ENCODE measurements at regions not wholly inside any gene's neighbourhood (a gene's known extent, or its start where the extent isn't known, plus 50 kb on each side); places are given as distances from the start of the nearest gene placed in this dataset.

GRCh38 chr11:119920666-119921387 is 191.8 kb upstream of the NECTIN1 start (continued):
- no peak for TF ChIP-seq BRF2 (IDR thresholded peaks at IDR 0.05; ENCODE audit: borderline replicate concordance, insufficient read depth, insufficient read length)
- no peak for TF ChIP-seq ZNF239 (CRISPR knock-in tag; IDR thresholded peaks at IDR 0.05)
- TF ChIP-seq CEBPB (tag; IDR thresholded peaks at IDR 0.05), result no peak
- no peak for TF ChIP-seq ELF1 (tag; IDR thresholded peaks at IDR 0.05)
- TF ChIP-seq MBD2 (IDR thresholded peaks at IDR 0.05; ENCODE audit: borderline replicate concordance, low read depth), result no peak
- no peak for TF ChIP-seq ELK3 (CRISPR knock-in tag; IDR thresholded peaks at IDR 0.05)
- TF ChIP-seq ZBTB1 (CRISPR knock-in tag; IDR thresholded peaks at IDR 0.05; ENCODE audit: borderline replicate concordance, low read depth), result no peak

- Histone ChIP-seq H3K27me3 (ENCODE audit: control insufficient read depth in 2 of 2, insufficient read depth in 2 of 2, low read length in 2 of 2) (peaks cover 11 to 41% of the 10 kb centered on the region in 2 experiments; a peak in 4 of 5 replicates), H4K20me1 (replicated peaks; ENCODE audit: control insufficient read depth, insufficient read depth, low read length) (no peaks in the 10 kb centered on the region), H3K27ac (ENCODE audit: extremely low read depth, low read depth, low read length) (no peak overlapping the region), H3K9ac (ENCODE audit: insufficient read depth in 1 of 2, low read depth in 2 of 2, low read length in 2 of 2) (no peak overlapping the region), H3K4me3 (no peak overlapping the region), H3K9me1 (ENCODE audit: control insufficient read depth, insufficient read depth, low read length) (no peaks in the 10 kb centered on the region), H2AFZ (ENCODE audit: low read depth, low read length) (no peak overlapping the region), H3K79me2 (ENCODE audit: control insufficient read depth, insufficient read depth, low read length) (no peaks in the 10 kb centered on the region), H3K36me3 (ENCODE audit: control insufficient read depth, insufficient read depth, low read length) (no peaks in the 10 kb centered on the region), H3K4me2 (ENCODE audit: insufficient read depth, low read length) (no peak overlapping the region), H3K4me1 (replicated peaks in 1 of 2; ENCODE audit: control insufficient read depth in 2 of 2, insufficient read depth in 2 of 2, low read length in 2 of 2) (no peaks in the 10 kb centered on the region), H3K9me3 (replicated peaks; ENCODE audit: control insufficient read depth, insufficient read depth, low read depth, low read length) (no peaks in the 10 kb centered on the region)
- DNase-seq (ENCODE audit: extremely low read depth in 1 of 4, low spot score in 3 of 4) (no peak), FAIRE-seq (no peak), ATAC-seq (no peak)
- BruUV-seq (replicated peaks), result no TSS peak
- ChIA-PET POLR2A (no interaction called here), CTCF (ENCODE audit: low intra/inter-chr PET ratio) (no interaction called here)
- WGBS (ENCODE audit: insufficient coverage, low coverage, missing lambda C conversion rate), result 0% methylated on average over 6 of the region's 6 CpGs
- intact Hi-C loops (cut with micrococcal nuclease), result no loop called here
- no peak for TF ChIP-seq RAD21 (CRISPR knock-in tag; conservative IDR thresholded peaks at IDR 0.05 in 1 of 2, IDR thresholded peaks at IDR 0.05 in 1 of 2)
- TF ChIP-seq PHB (CRISPR knock-in tag; IDR thresholded peaks at IDR 0.05), result no peak
- TF ChIP-seq RFX5 (IDR thresholded peaks at IDR 0.05; ENCODE audit: low read depth, low read length), result no peak
- TF ChIP-seq ZBTB5 (IDR thresholded peaks at IDR 0.05), result no peak
- in situ Hi-C loops (cut with MboI), result no loop called here
Measured at GRCh38 chr11:119919656-119920055, 190.7 kb upstream of the NECTIN1 start.

All from K562 (cell line).